Amniotic stem cell (primary cell): ENCODE measurements at regions not wholly inside any gene's neighbourhood (a gene's known extent, or its start where the extent isn't known, plus 50 kb on each side); places are given as distances from the start of the nearest gene placed in this dataset.

Experiments used
- DNase-seq: peaks from one replicate; lab custom pipeline; 2025; lab: John Stamatoyannopoulos, UW

DNA sequence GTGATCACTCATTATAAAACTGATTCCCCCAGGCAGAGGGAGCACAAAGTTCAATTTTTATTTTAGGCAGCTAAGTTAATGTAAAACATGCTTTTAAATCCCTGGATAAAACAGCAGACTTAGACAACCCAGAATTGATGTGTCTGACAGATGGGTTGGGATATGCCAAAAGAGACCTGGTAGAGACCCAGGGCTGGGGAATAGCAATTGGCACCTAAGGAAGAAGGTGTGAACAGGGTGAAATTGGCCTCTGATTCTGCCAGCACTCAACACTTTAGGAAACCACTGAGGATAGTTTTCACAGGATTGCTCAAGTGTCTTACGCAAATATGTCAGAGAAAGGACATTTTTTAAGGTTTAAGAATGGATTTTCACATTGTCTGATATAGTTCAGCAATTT, 938.2 kb upstream of the CDH8 start:
- DNase-seq: no peak

DNA sequence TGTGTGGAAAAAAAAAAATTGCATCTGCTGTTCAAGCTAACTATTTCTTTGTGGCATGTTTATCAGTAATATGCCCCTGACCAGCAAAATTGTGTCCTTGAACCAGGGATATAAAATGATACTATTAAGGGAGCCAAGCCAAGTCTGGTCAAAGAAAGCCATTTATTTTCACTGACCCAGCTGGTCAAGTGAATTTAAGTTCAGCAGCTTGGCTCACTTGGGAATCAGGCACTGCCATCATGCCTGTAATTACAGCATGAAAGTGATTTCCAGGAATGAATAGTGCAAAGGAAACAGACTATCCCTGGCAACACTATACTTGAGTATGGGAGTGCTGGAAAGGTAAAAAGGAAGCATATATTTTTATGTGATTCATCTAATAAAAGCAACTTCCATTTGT, 934.6 kb upstream of the CDH8 start:
- DNase-seq: no peak

DNA sequence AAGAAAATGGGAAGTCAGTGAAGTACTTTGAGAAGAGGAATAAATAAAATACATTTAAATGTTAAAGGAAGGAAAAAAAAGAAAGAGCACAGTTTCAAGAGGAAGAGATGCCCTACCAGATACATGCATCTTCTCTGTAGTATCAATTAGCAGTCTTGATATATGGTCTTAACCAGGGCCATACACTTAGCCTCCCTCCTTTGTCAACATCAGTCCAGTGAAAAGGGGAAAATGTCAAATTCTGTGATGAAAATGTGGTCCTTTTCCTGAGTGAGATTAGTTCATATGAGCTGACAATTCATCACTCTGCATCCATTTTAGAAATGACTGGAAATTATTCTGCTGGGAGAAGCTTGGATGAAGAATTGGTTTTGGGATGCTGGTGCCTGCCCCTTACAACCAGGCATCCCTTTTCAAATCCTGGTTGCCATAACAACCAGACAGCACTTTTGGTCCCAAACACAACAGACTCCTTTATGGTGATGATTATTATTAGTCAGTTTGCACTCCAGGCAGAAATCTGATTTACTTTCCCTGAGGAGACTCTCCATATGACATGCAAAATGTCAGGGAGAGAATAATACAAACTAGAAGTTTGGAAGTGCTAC, 933.6 kb upstream of the CDH8 start:
- DNase-seq: no peak

DNA sequence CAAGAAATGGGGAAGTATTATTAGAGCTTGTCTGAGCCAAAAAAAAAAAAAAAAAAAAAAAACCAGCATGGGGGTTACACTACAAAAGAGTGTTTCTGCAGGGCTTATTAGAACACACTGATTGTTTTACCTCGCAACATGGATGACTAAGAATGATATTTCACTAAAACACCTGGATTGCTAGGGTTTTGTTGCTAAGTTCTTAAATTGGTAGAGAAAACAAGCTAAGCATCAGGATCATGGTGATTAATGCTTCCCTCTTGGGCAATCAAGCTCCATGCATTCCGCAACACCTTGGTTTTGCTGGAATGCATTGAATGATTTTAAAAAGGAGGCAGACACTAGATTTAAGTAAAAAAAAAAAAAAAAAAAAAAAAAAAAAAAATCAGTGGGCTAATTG, 931.4 kb upstream of the CDH8 start:
- no peak for DNase-seq

DNA sequence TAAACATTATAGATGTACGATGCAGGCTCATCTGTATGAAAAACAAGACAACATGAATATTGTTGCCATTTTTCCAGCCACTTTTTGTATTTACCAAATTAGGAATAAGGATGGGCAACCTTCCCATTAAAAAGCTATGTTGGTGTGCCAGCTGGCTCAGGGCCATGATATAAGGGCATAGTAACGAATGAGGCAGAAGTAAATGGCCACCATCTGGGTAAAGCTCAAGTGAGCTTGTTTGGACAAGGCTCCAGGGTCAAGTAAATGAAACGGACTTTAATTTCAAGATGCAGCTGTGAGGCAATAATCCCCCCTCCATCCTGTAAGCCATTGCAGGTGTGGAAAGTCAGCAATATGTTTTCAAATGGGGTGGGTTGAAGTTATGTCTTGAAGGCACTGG, 930.9 kb upstream of the CDH8 start:
- no peak for DNase-seq

DNA sequence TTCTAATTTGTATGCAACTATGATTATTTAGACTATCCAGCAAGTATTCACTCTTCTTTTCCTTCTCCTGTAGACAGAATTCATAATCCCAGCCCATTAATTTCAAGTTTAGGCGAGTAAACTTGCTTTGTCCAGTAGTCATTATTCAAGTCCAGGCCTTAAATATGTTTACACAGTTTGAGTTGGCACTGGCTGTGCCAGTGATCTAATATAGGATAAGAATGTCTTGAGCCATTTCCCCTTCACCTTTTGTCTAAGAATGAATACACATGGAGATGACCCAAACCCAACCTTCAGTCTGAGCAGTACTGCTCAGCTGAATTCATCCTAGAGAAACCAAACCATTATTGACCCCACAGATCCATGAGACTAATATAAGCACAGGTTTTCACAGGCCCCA, 930.4 kb upstream of the CDH8 start:
- DNase-seq: no peak

DNA sequence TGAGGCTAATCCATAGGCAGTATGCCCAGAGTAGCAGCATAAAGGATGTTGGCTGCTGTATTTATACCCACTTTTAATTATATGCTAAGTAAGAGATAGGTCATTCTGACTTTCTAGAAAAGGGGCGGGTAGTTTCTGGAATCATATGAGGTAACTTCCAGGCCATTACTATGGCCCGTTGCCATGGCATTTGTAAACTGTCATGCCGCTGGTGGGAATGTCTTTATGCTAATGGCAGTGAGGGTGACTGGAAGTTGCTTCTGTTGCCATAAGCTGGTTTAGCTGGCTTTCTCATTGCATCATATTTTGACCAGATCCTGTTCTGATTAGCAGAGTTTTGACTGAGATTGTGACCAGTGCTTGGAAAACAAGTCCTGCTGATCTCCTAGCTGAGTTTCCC, 929.6 kb upstream of the CDH8 start:
- no peak for DNase-seq

DNA sequence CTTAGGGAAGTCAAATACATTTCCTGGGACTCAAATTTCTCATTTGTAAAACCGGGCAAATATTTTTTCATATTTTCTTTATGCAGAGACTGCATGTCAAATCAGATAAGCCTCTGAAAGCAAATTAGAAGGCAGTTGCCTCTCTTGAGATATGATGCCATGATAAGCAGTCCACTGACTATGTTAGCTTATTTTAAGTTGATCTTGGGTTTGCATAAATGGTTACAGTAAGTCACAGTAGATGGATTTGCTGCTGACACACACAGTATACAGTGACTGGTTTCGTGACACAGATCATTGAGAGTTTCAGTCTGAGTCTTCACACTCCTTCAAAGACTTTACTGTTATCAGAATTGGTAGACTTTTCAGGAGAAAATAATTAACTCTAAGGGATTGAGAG, 927.6 kb upstream of the CDH8 start:
- no peak for DNase-seq

DNA sequence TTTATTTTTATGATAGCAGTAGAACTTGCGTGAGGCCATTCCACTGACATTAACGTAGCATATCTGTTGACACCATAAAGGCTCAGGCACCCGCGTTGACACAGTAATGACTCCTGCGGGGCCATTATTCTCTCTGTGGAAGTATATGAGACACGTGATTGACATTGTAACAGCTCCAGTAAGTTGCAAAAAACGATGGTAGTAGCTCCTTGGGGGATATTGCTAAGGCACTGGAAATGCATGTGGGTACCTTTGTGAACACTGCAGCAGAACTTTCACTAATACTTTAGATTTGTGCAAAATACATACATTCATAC, 918.8 kb upstream of the CDH8 start:
- no peak for DNase-seq

DNA sequence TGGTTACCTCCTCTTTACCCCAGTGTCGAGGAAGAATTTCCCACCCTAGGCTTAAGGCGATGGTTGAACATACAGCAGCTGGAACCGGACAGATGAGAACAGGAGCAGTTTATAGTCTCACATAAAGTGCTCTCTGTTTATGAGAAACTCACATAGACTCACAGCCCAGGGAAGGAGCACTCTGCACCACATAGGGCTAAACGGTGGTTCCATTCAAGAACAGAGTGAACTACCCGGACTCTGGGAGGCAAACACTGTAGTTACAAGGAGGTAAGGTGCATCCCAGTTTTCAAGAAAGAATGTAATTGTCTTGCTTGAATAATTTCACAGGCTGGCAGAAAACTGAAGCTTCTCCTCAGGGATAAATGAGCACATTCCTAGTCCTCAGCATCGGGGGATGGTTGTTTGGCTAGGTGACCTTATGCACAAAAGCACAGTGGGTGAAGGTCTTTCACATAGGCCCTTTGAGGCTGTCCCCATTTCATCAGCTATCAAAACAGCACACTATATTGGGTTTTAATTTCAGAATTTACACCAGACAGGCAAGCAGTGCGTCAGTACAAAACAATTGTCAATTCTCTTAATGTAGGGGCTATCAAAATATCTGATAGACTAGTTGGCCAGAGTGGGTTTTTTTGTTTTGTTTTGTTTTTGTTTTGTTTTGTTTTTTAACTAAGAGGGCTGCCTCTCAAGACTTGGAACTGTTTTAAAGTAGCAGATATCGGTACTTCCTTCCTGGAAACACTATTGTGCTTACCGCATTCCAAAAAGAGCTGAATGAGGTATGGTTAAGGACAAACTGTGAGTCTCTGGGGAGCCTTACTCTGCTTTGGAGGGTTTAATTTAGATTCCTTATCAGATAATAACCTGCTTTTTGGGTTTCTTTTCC, 918.1 kb upstream of the CDH8 start:
- no peak for DNase-seq

DNA sequence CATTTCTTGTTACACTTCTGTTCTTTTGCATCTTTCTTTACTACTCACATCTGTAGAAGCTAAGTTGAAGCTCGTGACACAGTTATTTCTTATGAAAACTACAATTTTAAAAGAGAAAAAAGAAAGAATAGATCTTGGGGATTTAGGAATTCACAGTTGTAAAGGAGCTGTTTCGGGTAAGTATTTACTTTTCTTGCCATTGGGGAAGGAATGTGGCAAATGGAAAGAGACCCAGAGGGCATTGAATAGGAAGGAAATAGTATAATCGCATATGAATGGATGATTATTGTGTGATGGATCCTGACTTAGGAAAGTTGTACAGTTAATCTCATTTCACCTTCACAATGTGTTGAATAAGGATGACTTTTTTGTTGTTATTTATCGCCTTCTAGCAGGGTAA, 914.1 kb upstream of the CDH8 start:
- no peak for DNase-seq

DNA sequence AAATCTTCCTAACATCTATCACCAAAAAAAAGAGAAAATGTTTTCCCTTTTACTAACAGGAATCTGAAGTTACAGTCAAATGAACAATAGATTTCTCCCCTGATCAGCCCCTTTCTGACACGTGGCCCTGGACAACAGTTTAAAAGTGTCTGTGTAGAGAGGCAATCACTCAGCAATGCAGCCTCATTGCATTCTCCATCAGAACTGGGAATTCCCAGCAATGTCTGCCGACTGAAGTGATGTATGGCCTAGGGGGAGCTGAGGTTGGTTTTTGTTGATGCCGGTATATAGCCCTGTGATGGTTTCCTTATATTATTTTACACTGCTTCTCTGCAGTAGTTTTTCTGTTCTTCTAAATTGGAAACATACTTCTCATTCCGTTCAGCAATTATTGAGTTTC, 904.3 kb upstream of the CDH8 start:
- no peak for DNase-seq

DNA sequence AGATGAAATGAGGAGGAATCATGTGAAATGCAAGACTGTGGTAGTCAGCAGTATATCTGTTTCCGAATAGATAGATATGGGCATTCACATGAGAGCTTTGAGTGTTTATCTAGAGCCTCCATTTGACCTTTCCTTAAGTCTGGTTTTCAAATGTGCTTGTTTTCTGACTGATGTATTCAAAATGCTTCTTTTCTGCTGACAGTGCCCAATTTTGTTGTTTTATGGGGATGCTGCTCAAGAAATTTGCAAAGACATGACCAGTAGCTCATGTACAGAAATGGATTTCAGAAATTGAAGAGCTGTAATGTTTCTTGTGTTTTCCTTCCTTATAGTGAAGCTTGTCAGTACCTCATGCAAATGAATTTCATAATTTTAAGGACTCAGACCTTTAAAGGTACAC, 903.4 kb upstream of the CDH8 start:
- DNase-seq: no peak

DNA sequence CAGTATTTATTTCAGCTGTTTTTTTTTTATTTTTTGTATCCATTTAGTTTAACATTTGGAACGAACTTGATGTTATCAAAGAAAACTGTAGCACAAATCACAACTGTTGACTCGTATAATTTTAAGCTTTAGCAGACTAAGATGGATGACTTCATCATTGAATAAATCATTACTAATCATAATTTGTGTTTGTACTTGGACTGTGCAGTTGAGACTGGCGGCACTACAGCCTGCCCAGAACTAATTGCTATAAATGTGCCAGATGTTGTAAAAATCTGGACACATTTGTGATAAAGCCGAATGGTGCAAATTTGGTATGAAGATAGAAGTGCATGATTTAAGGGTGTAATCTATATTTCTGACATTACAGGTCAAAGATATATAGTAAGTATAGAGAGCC, 897.7 kb upstream of the CDH8 start:
- no peak for DNase-seq

DNA sequence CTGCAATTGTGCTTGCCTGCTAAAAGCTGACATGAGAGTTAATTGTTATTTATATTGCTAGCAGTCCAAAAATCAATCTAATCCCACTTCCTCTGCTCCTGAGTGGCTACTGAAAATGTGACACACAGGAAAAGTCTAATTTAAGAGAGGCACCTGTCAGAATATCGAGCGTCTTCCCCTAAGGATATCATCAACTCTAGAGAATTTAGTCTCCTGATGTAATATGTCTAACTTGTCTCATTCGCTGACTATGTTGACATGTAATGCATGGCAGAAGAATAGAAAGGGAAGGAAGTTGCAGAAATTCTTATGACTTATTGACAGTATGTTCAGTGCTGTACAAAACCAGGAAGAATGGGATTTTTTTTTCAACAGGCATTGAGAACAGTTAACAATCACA, 893.4 kb upstream of the CDH8 start:
- DNase-seq: no peak

DNA sequence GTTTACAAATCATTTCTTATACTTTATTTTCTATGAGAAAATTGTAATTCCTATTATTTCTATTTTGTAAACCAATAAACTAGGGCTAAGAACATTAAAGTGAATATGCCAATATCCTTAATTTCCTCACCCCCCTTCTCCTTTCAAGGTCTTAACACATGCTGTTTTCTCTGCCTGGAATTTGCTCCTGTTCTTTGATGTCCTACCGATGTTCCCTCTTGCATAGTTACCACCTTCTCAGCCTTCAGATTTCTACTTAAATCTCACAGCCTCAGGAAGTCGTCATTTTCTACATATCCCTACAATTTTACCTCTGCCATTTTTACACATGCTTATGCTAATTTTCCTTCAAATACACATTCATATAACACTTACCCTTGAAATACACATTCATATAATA, 890.9 kb upstream of the CDH8 start:
- no peak for DNase-seq

DNA sequence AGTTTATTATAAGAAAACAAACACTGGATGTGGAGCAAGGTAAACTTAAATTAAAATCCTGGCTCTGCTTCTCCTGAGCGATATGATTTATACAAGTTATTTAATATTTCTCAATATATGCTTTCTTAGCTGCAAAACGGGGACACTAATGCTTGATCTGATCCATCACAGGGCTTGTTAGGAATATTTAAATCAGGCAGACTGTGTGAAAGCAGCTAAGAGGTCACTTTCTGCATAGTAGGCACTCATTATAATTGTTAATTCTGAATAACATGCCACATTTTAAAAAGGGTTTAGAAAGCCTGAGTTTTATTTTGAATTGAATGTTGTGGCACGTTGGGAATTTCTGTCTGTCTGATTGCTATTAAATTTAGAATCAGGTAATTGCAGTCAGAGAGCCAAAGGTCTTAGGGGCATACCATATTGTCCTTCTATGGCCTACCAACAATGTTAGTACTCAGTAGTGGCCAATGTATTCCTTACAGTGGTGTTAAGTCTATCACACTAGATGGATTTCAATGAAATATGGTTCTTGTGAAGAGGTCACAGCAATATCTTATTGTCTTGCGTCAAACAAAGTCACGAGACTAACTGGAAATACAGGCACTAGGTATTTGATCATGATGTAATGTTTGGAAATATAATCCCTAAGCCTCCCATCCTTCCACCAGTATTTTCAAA, 890.0 kb upstream of the CDH8 start:
- DNase-seq: no peak

DNA sequence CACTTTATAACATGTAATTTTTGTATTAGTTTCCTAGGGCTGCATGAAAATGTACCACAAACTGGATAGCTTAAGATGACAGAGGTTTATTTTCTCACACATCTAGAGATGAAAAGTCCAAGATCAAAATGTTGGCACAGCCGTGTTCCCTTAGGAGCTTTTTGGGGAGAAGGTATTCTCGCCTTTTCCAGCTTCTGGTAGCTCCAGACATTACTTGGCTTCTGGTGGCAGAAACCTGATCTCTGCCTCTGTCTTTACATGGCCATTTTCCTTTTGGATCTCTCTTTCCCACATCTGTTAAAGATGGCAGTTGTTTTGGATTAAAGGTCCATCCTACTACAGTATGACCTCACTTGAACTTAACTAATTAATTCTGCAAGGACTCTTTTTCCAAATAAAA, 885.7 kb upstream of the CDH8 start:
- DNase-seq: no peak

DNA sequence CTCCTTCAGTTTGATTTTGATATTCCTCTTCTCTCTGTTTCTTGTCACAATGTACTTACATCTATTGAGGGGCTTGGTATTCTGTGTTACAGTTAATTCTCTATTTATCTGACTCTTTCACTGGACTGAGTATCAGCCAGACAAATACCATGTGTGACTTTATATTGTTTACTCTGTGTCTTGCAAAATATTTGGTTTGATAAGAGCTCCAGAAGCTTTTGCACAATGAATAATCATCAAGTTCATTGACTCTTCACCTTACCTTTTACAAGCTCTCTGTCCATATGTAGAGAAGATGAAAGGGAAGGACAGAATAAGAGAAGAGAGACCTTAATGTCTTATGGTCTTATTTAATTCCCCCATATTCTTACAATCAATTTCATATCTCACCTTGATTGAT, 877.7 kb upstream of the CDH8 start:
- DNase-seq: no peak

DNA sequence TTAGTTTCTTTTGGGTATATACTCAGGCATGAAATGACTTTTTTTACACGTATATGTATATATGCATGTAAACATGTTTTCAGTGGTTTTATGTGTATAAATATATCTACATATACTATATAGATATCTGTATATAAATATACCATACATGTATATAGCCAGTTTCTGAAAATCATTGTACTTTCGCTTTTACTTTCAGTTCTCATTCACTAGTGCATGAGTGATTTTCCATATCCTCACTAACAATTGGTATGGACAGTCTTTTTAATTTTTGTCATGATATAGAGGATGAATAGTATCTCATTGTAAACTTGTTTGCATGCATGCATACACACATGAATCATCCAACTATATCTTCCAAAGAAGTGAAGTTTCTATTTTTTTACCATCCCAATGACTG, 877.1 kb upstream of the CDH8 start:
- DNase-seq: no peak

DNA sequence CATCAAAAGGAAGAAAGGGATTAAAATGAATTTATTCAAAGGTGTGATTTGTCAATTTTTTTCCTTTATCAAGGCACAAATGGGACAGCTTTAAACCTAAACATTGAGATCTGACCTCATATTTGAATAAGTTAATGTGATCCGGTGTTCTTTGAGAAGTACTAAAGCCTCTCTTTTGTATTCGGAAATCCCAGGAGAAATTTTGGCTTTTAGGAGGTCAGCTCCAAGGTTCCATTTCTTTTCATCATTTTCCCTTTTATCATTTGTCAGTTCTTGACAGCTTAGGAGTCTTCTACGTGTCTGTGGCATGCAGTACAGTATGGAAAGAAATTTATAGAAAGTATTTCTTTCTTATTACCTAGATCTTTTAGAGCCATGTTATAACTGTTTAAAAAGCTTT, 873.4 kb upstream of the CDH8 start:
- no peak for DNase-seq

DNA sequence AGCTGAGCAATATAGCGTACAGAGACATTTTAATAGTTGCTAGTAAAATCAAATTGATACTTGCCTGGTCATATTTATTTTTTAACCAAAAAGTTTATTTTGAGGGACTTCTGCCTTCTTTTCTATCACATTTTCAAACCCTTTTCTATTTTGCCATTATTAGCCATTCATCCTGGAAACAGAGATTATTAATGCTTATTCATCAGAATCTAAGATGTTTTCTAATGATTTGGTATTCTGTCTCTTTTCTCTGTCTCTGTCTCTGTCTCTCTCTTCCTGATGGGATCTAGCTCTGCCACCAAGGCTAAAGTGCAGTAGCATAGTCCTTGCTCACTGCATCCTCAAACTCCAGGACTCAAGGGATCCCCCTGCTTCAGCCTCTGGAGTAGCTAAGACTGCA, 871.3 kb upstream of the CDH8 start:
- no peak for DNase-seq

DNA sequence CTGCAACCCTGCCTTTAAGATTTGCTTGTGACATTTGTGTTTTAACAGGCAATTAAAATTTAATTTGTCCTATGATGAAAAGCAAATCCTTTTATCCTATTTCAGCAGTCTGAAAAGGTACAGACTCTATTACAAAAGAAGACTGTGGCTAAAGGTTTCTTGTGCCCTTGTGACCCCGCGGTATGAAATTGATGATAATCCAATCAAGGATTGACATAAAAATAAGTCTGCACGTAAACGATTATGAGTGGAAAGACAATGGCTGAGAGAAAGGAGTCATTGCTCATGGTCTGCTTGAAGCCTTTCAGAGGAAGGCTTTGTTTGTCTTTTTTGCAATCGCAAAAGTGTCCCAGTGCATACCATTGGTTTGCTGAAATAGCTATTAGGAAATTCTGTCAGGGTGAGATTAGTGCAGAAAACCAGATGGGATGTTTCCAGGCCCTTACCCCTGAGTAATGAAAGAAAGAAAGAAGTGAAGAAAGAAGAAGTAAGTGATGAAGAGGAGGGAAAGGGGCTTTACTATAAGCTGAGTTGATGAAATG, 867.8 kb upstream of the CDH8 start:
- DNase-seq: no peak
